HUES6 (cell line): ENCODE measurements at regions not wholly inside any gene's neighbourhood (a gene's known extent, or its start where the extent isn't known, plus 50 kb on each side); places are given as distances from the start of the nearest gene placed in this dataset.
"Not testable (repeated sequence)": the region's sequence is repeated elsewhere in the genome, so short reads cannot be mapped to it uniquely, and the experiment has no call there.

Experiments
- H3K27ac ChIP-seq: 2 replicates; pipeline ENCODE4 v1.7.0; 2013; ENCODE audit warnings: low read depth, mild to moderate bottlenecking, low read length, inconsistent platforms
- H3K27me3 ChIP-seq: 2 replicates; pipeline ENCODE4 v1.6.1; 2013; ENCODE audit warnings: low read length; ENCODE audit not compliant: control insufficient read depth, insufficient read depth
- H3K36me3 ChIP-seq: 2 replicates; pipeline ENCODE4 v1.6.1; 2013; ENCODE audit warnings: low read length; ENCODE audit not compliant: control insufficient read depth, insufficient read depth
- H3K4me1 ChIP-seq: 2 replicates; pipeline ENCODE4 v1.6.1; 2013; ENCODE audit warnings: low read length; ENCODE audit not compliant: control insufficient read depth, insufficient read depth
- H3K4me3 ChIP-seq: 2 replicates; pipeline ENCODE4 v1.5.1; 2013; ENCODE audit warnings: low read depth, low read length
- H3K9ac ChIP-seq: one replicate; pipeline ENCODE4 v1.6.1; 2013; ENCODE audit warnings: mild to moderate bottlenecking, low read length
- H3K9me3 ChIP-seq: 2 replicates; pipeline ENCODE4 v1.6.1; 2013; ENCODE audit warnings: low read depth, low read length; ENCODE audit not compliant: control insufficient read depth, insufficient read depth

- Histone ChIP-seq H3K36me3 (no peaks in the 10 kb centered on the region), H3K27me3 (peaks cover 38% of the 10 kb centered on the region), H3K4me3 (no peak overlapping the region), H3K9me3 (no peaks in the 10 kb centered on the region), H3K27ac (no peak overlapping the region), H3K9ac (no peak overlapping the region), H3K4me1 (no peaks in the 10 kb centered on the region)
These were observed 105.3 kb upstream of the TOPAZ1 start for GRCh38 chr3:44136421-44136820.

- Histone ChIP-seq H3K27ac (no peak overlapping the region), H3K36me3 (no peaks in the 10 kb centered on the region), H3K9ac (no peak overlapping the region), H3K9me3 (no peaks in the 10 kb centered on the region), H3K4me3 (no peak overlapping the region), H3K27me3 (peaks cover 13% of the 10 kb centered on the region; the same call in 1 of the 2 replicates), H3K4me1 (no peaks in the 10 kb centered on the region)
These were observed 95.6 kb upstream of the TOPAZ1 start for GRCh38 chr3:44146073-44146472.

GRCh38 chr3:44159696-44160300 lies 81.9 kb upstream of the TOPAZ1 start:
- Histone ChIP-seq H3K9me3 (no peaks in the 10 kb centered on the region), H3K4me3 (no peak overlapping the region), H3K4me1 (no peaks in the 10 kb centered on the region), H3K27ac (no peak overlapping the region), H3K36me3 (no peaks in the 10 kb centered on the region), H3K27me3 (peaks cover 25% of the 10 kb centered on the region), H3K9ac (no peak overlapping the region)

GRCh38 chr3:44160818-44161217 lies 80.9 kb upstream of the TOPAZ1 start:
- H3K9ac ChIP-seq: no peak overlapping the region
- no peaks in the 10 kb centered on the region for H3K4me1 ChIP-seq
- H3K36me3 ChIP-seq: no peaks in the 10 kb centered on the region
- peaks cover 16% of the 10 kb centered on the region; the same call in 1 of the 2 replicates for H3K27me3 ChIP-seq
- H3K27ac ChIP-seq: no peak overlapping the region
- no peaks in the 10 kb centered on the region for H3K9me3 ChIP-seq
- no peak overlapping the region for H3K4me3 ChIP-seq

GRCh38 chr3:44171891-44172290 lies 69.8 kb upstream of the TOPAZ1 start:
- Histone ChIP-seq H3K4me3 (no peak overlapping the region), H3K9ac (no peak overlapping the region), H3K9me3 (no peaks in the 10 kb centered on the region), H3K27ac (no peak overlapping the region), H3K4me1 (no peaks in the 10 kb centered on the region), H3K36me3 (no peaks in the 10 kb centered on the region), H3K27me3 (no peaks in the 10 kb centered on the region)

- H3K27ac ChIP-seq, H3K9ac ChIP-seq, H3K9me3 ChIP-seq, H3K27me3 ChIP-seq, H3K4me3 ChIP-seq, H3K36me3 ChIP-seq, H3K4me1 ChIP-seq: not testable (repeated sequence)
These were observed 69.0 kb upstream of the TOPAZ1 start for GRCh38 chr3:44172701-44173100.

GRCh38 chr3:44173263-44173662 lies 68.4 kb upstream of the TOPAZ1 start:
- Histone ChIP-seq H3K36me3 (no peaks in the 10 kb centered on the region), H3K4me1 (no peaks in the 10 kb centered on the region), H3K27ac (no peak overlapping the region), H3K9me3 (no peaks in the 10 kb centered on the region), H3K27me3 (no peaks in the 10 kb centered on the region), H3K4me3 (no peak overlapping the region), H3K9ac (no peak overlapping the region)

GRCh38 chr3:44175070-44175469 lies 66.6 kb upstream of the TOPAZ1 start:
- H3K9me3 ChIP-seq: no peaks in the 10 kb centered on the region
- no peaks in the 10 kb centered on the region for H3K27me3 ChIP-seq

GRCh38 chr3:44179246-44179645 lies 62.4 kb upstream of the TOPAZ1 start:
- H3K4me3 ChIP-seq: no peak overlapping the region
- no peaks in the 10 kb centered on the region for H3K4me1 ChIP-seq
- H3K9ac ChIP-seq: no peak overlapping the region
- no peaks in the 10 kb centered on the region for H3K27me3 ChIP-seq
- no peaks in the 10 kb centered on the region for H3K9me3 ChIP-seq
- H3K27ac ChIP-seq: no peak overlapping the region
- no peaks in the 10 kb centered on the region for H3K36me3 ChIP-seq

More at GRCh38 chr3:44175070-44175469, 66.6 kb upstream of the TOPAZ1 start:
- Histone ChIP-seq H3K4me3 (no peak overlapping the region), H3K27ac (no peak overlapping the region), H3K36me3 (no peaks in the 10 kb centered on the region), H3K9ac (no peak overlapping the region), H3K4me1 (no peaks in the 10 kb centered on the region)

GRCh38 chr3:44184319-44184953 lies 57.2 kb upstream of the TOPAZ1 start:
- Histone ChIP-seq H3K27ac (no peak overlapping the region), H3K27me3 (0 out of 2 replicates have a peak, but pooled peaks cover 2% of the 10 kb centered on the region), H3K36me3 (no peaks in the 10 kb centered on the region), H3K4me1 (no peaks in the 10 kb centered on the region), H3K4me3 (no peak overlapping the region), H3K9ac (no peak overlapping the region), H3K9me3 (0 out of 2 replicates have a peak, but pooled peaks cover 2% of the 10 kb centered on the region)

GRCh38 chr3:44185396-44185915 lies 56.2 kb upstream of the TOPAZ1 start:
- no peaks in the 10 kb centered on the region for H3K36me3 ChIP-seq
- H3K27ac ChIP-seq: no peak overlapping the region
- 0 out of 2 replicates have a peak, but pooled peaks cover 2% of the 10 kb centered on the region for H3K9me3 ChIP-seq
- H3K27me3 ChIP-seq: 0 out of 2 replicates have a peak, but pooled peaks cover 2% of the 10 kb centered on the region
- H3K4me3 ChIP-seq: no peak overlapping the region
- H3K9ac ChIP-seq: no peak overlapping the region
- H3K4me1 ChIP-seq: no peaks in the 10 kb centered on the region
